Retina (tissue), 1 donor: ENCODE measurements at regions not wholly inside any gene's neighbourhood (a gene's known extent, or its start where the extent isn't known, plus 50 kb on each side); places are given as distances from the start of the nearest gene placed in this dataset.
"Not testable (repeated sequence)": the region's sequence is repeated elsewhere in the genome, so short reads cannot be mapped to it uniquely, and the experiment has no call there.

Experiments used
- DNase-seq: peaks from one replicate; pipeline ENCODE4 v3.0.0-alpha.2; 2016

DNA sequence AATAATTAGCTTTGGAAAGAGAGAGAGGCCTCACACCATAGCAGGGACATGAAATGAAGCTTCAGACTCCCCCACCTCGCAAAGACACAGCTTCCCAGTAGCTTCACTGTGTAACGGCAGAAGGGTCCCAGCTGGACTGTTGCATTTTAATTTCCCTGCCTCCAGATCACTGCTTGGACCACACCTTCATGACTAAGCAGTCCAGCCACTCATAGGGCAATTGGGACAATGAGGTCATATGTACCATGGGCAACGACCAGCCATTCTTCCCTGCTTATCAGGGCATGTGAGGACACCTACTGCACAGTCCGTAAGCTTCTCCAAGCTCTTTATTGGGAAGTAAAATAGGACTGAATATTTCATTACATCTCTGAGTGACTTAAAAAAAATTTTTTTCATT, 183.0 kb downstream of the MREG start:
- DNase-seq = no peak

DNA sequence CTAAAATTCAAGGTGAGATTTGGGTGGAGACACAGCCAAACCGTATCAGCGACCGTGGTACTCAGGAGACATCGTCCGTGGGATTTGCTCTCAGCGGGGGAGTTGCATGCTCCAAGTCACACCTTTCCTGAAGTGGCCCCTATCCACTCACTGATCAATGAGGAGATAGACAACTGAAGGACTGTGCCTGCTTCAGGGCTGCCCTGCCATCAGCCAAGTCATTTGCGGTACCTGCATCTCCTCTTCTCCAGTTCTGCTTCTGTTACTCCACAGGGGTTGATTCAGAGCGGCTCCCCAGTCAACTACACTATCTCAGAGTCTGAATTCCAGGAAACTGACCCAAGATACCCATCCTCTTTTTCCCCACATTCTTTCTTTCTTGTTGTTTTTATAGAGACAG, 184.1 kb downstream of the MREG start:
- no peak for DNase-seq

DNA sequence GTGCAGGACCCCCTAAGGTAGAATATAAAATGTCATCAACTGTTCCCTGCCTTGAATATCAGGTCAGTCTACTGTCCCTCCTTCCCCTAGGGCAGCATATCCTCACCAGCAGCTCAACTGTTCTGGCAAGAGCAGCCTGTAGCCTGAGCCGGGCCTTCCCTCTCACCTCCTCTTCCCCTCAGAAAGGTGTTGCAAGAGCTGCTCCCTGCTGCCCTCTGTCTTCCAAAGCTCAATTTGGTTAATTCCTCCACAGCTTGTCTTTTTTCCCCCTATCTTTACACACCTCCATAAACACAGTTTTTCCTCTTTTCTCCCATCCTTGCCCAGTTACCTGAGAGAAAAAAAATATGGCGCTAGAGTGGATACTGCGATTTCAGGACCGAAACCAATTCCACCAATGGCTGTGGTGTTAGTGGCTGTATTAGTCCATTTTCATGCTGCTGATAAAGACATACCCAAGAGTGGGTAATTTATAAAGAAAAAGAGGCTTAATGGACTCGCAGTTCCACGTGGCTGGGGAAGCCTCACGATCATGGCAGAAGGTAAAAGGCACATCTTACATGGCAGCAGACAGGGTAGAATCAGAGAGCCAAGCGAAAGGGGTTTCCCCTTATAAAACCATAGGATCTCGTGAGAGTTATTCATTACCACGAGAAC, 184.7 kb downstream of the MREG start:
- DNase-seq = no peak

DNA sequence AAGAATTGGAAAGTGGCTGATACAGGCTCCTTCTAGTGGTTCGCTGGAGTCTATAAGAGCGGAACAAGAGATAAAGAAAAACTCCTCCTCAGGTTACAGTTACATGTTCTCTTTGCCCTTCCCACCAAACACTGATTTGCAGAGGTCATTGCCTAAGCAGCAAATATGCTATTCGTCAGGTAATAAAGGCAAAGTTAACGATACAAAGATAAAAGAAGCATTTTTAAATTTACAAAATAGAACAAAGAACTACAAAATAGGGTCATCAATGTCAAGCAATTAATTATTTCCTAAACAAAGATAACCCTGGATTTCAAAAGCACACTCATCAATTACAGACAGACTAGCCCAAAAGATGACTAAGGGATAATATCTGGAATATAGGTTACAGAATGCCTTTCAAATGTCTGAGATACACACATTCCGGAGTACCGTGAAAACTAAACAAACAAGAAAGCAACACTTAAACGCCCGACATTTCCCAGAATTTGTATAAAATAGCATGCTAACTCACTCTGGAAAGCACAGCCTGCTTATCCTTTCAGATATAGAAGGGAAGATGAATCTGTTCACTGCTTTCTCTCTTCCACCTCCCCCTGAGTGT, 186.4 kb downstream of the MREG start:
- no peak for DNase-seq

DNA sequence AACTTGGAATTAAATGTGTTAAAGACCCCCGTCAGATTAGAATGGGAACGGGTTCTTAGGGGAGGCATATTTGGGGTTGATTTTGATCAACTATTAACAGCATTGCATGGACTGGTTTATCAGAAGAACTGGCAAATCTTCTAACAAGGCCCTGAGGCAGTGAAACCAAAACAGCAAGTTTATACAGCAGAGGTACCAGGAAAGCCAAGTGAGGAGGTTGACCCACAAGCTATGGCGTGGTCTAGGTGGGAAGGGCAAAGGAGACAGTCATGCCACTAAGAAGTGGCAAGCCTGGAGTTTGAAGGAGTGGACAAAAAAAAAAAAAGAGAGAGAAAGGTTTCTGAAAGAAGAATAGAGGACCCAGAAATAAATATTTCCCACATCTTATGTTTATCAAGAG, 187.0 kb downstream of the MREG start:
- DNase-seq = no peak

DNA sequence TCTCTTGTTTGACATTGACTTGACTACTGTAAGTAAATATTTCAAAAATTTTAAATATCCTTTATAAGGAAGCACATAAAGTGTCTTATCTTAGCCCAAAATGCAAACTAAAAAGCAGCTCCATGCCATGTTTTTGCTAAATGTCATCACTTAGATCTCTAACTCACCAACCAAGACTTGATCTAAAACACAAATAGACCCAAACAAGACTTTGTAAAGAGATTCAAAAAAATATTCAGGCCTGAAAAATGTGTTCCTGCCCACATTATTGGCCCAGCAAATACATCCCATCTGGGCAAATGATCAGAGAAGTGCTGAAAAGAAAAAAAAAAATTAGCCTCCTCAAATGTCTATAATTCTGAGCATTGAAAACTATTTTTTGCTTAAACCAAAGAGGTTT, 187.6 kb downstream of the MREG start:
- DNase-seq = no peak

DNA sequence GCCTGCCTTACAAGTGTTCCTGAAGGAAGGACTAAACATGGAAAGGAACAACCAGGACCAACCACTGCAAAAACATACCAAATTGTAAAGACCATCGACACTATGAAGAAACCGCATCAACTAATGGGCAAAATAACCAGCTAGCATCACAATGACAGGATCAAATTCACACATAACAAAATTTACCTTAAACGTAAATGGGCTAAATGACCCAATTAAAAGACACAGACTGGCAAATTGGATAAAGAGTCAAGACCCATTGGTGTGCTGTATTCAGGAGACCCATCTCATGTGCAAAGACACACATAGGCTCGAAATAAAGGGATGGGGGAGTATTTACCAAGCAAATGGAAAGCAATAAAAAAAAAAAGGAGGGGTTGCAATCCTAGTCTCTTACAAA, 192.1 kb downstream of the MREG start:
- not testable (repeated sequence) for DNase-seq

DNA sequence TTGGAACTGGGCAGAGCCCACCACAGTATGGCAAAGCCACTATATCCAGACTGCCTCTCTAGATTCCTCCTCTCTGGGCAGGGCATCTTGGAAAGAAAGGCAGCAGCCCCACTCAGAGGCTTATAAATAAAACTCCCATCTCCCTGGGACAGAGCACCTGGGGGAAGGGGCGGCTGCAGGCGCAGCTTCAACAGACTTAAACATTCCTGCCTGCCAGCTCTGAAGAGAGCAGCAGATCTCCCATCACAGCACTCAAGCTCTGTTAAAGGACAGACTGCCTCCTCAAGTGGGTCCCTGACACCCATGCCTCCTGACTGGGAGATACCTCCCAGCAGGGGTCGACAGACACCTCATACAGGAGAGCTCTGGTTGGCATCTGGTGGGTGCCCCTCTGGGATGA, 193.6 kb downstream of the MREG start:
- not testable (repeated sequence) for DNase-seq

DNA sequence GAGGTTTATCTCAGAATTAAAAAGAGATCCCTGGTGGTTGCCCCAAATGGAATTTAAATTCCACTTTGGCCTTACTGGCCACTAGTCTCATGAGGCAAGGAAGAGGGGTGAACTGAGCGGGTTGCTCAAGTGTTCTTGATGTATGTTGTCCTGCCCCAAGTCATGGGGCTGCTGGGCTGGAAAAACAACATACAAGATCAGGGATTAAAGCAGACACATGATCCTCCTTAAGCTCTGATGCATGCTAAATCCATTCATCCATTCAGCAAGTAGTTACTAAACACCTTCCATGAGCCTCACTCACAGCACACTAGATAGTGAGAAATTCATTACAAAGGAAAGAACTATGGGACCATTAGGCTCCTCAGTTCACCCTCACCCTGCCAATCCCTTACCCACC, 196.3 kb downstream of the MREG start:
- DNase-seq = no peak

DNA sequence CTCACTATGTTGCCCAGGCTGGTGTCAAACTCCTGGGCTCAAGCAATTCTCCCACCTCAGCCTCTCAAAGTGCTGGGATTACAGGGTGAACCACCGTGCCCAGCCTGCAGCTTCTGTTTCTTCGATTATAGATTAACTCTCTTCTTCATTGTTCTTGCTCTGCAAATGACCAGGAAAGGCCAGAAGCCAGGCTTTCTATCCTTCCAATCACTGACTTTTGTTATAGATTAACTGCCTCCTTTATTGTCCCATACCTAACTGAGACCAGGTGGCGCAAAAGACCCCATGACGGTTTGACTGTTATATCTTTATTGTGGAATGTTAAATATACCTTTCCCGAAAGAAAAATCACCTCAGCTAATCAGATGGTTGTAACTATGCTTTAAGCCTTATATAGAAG, 196.9 kb downstream of the MREG start:
- no peak for DNase-seq

DNA sequence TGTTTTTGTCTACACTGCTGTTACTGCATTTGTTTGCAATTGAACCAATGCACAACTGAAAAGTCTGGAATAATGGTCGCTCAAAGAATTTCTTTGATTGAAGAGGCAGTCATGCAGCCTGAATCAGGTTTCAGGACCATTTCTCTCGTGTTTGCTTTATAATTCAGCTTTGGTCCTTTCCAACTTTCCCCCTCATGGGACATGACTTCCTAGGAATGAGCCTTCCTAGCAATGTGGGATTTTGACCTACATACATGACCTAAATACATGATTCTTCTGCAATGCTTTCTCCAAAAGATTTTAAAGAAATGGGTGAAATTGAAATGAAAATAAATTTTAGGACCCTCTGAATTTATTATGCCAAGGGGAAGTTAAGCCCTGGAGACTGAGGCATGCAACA, 197.4 kb downstream of the MREG start:
- DNase-seq = no peak

DNA sequence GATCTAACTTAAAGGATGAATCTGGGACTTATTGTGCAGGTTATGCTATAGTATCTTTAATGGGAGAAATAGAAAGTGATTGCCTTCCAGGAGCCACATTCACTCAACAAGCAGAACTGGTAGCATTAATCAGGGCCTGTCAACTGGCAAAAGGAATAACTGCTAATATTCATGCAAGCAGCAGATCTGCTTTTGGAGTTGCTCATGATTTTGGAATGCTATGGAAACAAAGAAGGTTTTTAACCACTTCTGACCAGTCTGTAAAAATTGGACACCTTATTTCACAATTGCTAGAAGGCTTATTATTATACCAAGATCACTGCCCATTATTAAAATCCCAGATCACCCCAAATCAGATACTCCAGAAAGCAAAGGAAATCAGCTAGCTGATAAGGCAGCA, 200.4 kb downstream of the MREG start:
- DNase-seq = no peak

DNA sequence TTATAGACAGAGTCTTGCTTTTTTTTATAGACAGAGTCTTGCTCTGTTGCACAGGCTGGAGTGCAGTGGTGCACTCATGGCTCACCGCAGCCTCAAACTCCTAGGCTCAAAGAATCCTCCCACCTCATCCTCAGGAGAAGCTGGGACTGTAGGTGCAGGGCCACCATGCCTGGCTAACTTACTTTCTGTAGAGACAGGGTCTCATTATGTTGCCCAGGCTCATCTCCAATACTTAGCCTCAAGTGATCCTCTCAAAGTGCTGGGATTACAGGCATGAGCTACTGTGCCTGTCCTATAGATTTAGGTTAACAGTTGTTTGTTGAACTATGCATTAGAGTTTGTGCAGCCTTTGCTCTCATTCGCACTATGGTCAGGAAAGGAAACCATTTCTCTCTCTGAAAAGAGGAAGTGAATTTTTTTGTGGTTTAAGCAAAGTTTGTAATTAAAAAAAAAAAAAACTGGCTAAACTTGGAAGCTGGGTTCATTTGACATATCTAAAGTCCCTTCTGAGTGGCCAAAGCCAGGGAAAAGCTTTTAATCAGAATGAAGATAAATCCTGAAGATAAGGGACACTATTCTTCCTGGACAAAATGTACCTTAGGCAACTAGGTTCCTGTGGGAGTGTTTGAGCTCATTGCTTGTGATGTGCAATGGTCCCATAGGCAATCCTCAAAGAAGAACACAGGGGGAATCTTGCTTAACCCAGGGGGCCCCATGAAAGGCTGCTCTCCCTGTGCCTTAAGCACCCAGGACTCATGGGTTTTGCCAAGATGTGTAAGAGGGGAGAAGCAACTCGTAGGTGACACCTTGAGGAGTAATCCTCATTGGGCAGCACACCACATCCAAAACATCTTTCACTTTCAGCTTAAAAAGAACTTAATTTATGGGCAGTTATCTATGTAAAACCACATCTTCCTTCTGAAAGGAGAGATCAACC, 201.7 kb downstream of the MREG start:
- no peak for DNase-seq

DNA sequence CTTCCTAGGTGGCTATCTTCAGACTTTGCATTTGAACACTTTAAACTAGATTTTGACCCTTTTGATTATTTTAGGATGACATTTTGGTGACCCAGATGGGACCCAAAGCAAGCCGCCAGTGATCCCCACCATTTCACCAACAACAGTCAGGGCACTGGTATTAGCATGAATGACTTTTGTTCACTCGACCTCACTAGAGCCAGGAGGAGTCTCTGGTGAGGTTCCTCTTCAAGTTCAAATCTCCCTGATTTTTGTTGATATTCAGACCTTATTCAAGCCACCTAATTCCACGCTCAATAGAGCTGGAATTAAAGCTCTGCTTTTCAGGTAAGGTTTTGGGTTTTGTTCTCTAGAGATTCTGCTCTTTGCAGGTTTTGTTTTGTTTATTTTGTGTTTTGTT, 202.3 kb downstream of the MREG start:
- DNase-seq = no peak

DNA sequence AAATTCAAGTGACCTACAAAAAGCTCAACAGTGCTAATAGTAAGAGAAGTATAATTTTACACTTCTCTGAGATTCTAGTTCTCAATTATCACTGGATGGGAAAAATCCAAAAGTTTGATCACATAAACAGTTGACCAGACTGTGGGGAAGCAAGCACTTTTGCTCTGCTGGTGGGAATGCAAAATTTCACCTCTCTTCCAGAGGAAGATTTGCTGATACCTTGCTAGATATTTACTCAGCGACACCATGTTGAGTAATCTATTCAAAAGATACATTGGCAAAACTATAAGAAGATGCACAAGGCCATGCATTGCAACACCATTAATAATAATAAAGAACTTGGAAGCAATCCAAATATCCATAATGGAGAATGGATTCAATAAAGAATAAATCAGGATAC, 204.4 kb downstream of the MREG start:
- no peak for DNase-seq

DNA sequence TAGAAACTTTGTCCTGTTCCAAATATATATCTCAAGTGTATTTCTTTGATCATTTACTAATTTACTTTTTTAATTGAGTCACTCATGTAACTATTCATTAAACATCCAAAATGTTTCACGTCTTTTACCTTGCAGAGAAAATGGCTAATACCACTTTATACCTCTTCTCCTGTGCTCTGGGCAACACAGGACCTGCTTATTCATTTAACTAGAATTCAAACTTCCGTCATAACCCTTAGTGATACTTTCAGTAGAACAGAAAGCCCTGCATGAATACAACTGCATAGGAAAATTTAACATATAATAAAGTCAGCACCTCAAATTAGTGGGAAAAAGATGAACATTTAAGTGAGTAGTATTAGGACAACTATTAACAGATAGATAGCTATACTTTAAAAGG, 205.2 kb downstream of the MREG start:
- DNase-seq = no peak

DNA sequence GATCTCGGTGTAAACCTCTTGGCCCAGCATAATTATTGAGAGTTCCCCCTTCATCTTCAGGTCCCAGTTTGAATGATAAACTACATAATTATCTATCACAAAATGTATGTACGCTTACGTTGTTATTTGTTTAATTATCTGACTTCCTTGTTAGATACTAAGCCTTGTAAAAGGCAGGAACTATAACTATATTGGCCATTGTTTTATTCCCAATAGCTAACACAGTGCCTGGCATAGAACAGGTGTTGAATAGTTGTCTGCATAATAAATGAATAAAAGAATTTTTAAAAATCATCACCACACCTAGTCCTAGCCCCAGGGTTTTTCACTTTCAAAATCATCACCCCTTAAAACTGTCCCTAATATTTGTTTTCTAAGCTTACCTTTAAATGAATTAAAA, 207.9 kb downstream of the MREG start:
- DNase-seq = no peak

DNA sequence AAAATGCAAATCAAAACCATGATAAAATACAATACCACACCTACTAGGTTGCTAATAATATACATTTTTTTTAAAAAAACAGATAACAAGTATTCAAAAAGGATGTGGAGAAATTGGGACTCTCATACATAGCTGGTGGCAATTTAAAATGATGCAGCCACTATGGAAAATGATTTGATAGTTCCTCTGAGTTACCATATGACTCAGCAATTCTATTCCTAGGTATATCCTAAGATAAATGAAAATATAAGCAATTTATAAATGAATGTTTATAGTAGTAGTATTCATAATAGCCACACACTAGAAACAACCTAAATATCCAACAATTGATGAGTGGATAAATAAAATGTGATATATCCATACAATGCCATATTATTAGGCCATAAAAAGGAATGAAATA, 210.2 kb downstream of the MREG start:
- DNase-seq = no peak

DNA sequence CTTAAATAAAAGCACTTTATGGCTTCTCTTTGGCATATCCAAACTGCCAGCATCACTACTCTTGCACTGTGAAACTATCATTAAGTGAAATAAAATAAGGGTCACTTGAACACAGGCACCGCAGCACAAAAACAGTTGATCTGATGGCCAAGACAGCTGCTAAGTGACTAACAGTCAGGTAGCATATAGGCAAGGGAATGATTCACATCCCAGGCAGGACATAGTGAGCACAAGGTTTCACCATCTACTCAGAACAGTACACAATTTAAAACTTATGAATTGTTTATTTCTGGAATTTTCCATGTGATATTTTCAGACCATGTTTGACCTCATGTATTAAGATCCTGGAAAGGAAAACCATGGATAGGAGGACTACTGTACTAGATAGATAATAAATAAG, 214.2 kb downstream of the MREG start:
- no peak for DNase-seq

DNA sequence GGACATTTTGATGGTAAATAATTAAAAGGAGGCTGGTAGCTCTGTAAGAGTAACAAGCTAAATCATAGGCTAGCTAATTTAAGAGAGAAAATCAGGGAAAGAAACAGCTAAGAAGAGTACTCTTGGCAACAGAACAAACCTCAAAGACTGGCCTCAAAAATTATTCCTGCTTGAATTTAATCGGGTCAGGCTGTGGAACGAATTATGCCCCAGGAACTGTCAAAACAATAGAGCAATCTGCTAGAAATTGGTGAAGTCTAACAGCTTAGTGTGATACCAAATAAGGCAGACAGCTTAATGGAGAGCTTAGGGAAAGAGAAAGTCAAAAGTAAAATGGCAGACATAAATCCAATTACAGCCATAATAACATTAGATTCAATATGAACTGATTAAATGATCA, 215.7 kb downstream of the MREG start:
- DNase-seq = no peak

DNA sequence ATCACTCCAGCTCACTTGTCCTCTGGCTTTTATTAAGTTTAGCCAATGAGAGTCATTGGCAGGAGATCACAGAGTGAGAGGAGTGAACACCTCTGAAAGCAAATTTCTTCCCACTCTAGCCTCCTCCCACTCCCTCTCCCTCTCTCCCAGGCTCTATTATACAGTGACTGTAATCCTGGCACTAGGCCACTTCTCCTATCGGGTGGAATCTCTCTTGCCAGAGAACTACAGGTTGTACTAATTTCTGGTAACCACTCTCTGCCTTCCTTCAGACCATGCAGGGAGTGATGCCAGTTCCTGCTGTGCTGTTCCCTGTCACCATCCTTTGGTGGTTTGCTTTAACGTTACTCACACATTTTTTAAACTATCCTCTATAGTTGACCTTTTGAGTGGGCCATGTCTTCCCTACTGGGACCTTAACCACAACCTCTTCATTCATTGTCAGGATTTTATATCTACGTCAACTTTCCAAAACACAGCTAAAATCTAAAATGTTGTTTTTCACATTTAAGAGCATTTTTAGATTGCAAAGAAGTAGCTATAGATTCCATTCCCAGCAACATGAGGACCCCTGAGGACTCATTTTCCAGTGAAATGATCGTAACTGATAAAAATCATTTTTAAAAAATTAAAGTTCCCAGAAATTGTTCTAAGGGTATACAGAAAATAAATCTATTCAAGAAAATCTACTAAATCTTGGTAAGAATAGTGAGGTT, 217.1 kb downstream of the MREG start:
- DNase-seq = no peak

DNA sequence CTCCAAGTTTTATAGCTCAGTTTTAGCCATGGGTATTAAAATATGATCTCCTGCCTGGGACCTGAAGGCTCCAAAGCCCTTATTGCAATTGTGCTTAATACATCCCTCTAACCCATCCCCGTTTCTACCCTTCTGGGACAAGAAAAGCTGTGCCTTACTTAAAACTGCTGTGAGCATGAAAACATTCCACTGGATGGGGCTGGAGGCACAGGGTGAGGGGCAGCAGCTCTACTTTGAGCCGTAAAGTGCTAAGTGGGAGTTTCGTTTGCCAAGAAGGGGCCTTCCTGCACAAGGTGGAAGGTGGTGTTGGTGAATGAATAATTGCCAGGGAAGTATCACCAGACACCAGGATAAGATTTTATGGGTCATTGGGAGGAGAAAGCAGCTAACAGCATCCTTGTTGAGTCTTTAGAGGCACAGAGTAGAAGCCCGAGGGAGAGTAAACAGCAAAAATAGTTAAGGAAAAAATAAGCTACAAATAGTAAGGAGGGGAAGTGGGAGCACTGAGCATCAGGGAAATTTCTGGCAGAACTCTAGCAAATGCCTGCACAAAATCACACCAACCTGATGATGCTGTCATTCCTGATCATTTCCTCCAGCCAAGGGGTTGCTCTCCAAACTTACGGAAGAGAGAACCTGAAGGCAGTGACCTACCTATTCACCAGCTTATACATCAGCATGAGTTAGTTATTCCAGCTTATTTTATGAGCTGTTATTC, 218.4 kb downstream of the MREG start:
- no peak for DNase-seq
